ENCODE measurements at regions not wholly inside any gene's neighbourhood (a gene's known extent, or its start where the extent isn't known, plus 50 kb on each side); places are given as distances from the start of the nearest gene placed in this dataset.

DNA sequence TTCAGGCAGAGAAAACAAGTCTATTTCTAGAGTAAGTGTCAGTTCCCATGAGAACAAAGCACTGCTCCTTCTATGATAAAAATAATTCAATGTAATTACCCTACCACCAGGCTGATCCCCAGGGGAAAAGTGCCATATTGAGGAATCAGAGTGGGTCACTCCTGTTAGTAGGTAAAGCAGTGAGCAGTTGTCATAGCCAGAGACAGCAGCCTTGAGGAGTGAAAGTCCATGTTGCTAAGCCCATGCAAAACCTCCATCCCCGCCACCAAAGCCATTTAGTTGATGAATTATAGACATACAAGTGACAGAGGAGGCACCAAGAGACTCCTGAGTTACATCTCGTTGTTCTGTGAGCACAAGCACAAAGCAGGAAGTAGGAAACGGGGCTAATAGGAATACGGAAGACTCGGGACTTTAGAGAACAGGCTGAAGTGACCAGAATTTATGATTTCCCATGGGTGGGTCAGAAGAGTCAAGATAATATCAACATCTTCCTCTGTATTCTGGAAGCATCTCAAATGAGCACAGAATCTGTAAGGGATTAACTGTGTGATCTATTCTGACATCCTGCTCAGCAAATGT, 197.9 kb downstream of the MAFB start:
- DNase-seq (ENCODE audit: low read depth) = no peak

DNA sequence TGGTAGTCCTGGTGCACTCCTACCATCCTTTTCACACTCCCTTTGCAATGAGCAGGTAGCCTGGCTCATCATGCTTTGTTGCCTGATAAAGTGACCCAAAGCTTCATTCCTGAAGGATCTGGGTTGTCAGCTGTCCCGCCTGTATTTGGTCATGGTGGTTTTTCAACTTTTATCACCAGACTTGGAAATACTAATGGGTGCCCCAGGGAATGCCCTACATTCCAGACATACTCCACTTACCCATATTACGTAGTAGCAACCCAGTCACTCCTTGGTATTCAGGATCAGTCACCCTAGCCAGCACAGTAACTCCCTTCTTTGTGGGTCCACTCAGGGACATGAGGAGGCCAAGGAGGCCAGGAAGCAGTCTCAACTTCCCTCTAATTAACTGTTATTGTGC, 199.2 kb downstream of the MAFB start:
- no peak for DNase-seq (ENCODE audit: low read depth)

DNA sequence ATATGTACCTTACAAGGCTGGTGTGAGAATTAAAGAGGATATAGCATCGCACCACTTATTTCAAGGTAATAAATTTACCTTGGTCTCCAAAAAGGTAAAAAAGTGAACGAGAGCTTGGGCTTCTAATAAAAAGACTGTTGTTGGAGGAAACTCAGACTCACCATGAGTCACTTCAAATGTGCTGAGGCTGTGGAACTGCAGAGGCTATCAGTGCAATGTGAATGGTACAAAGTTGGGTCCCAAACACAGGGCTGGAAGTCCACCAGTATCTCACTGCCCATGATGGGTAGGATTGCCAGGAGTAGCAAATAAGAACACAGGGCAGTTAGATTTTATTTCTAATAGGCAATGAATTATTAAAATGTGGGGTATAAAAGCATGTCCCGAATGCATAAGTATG, 200.6 kb downstream of the MAFB start:
- no peak for DNase-seq (ENCODE audit: low read depth)

DNA sequence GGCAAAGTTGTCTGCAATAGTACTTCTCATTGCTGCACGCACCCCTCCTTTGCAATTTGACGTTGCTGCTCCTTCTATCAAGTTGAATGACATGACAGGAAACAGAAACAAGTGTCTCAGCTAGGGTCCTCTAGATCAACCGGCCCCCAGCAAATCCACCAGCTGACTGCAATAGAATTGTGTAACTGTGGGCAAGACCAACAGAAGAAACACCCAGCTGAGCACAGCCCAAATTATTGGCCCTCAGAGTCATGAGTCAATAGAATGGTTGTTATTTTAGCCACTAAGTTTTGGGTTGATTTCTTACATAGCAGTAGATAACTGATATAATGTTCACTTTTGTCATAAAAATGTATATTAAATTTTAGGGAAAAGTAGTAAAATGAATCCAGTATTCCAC, 202.7 kb downstream of the MAFB start:
- no peak for DNase-seq (ENCODE audit: low read depth)

DNA sequence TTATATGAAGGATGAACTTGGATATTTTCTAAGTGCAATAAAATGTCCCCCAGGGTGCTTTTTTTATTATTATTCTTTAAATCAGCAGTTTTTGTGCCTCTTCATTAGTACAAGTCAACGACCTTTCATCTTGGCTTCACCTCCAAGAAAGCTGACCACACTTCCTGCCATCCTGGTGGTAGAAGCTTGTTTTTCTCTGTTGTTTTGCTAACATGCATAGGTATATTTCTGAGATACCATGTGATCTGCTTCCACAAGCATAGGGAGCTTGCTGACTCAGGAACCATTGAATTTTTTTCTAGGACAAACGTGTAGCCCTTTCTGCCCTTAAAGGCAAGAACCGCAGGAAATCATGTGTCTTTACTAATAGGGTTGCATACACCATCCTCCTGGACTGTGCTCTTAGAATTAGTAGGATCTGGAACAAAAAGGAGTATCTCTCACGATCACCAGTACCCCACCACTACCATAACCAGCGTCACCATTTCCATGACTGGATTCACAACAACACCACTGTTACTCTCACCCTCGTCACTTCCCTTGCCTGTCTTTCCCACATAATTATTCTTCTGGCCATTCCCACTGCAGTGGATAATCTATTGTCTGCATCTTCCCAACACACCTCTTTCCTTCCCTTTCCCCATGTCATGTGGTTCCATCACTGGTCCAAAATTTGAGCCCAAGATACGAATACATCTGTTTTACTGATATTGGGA, 207.1 kb downstream of the MAFB start:
- no peak for DNase-seq (ENCODE audit: low read depth)

DNA sequence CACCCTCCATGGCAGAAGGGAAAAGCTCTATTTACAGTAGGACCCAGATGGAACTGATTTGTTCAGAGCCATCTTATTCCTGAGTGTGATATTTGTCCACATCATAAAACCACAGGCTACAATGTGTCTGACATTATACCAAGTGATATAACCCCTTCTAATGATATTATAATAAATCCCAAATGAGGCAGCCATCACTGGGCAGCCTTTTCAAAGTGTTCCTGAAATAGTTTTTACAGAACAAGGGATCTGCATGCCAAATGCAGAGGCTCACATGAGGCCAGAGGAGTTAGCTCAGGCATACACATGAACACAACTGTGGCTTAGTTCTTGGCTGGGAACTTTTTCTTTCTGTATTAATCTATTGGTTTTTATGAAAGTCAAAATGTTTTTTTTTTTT, 207.7 kb downstream of the MAFB start:
- DNase-seq (ENCODE audit: low read depth) = no peak

DNA sequence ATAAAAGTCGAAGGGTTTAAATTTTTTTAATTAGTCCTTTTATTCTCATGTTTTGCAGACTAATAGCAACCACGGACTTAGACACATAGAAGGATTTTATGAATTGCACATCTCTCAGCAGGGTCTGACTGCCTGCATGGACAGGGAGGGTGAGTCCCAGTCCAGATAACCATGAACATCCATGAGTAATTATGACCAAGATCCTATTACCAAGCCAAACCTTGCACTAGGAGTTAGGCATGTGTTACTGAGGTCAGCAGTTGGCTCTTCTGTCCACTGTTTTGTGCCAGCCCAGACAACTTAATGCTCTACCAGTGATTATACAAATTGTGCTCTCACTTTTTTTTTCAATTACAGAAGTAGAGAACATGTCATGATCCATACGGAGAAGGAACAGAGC, 211.2 kb downstream of the MAFB start:
- DNase-seq (ENCODE audit: low read depth) = no peak

DNA sequence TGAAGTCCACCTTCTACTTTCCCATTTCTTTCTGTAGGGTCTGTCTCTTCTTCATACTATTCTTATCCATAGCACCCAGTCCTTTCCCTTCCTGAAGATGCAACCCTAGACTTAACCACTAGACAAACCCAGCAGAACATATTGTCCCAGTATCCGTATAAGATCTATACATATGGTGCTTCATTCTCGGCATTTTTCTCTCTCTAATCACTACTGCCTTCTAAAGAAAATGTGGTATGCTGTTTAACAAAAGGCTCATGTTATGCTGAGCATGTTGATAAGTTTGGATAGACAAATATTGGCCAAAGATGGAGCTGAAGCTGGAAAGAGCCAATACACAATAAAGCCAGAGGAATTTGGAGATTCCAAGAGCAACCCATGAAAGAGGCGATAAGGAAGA, 212.6 kb downstream of the MAFB start:
- no peak for DNase-seq (ENCODE audit: low read depth)

DNA sequence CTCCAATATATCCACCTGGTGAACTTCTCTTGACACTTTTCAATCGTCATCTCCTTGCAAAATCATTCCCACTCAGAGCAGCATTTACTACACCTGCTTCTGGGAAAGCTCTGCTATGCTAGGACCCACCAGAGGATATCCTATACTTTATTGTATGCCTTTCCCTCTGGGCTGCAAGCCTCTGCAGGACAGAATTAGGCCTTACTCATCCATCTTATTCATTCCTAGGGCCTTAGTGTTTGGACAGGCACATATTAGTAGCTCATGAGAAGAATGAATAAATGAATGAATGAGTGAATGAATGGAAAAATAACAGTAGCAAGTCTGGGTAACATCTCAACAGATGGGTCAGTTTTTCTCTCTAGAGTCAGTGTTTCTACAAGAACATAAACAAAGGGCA, 216.1 kb downstream of the MAFB start:
- no peak for DNase-seq (ENCODE audit: low read depth)

DNA sequence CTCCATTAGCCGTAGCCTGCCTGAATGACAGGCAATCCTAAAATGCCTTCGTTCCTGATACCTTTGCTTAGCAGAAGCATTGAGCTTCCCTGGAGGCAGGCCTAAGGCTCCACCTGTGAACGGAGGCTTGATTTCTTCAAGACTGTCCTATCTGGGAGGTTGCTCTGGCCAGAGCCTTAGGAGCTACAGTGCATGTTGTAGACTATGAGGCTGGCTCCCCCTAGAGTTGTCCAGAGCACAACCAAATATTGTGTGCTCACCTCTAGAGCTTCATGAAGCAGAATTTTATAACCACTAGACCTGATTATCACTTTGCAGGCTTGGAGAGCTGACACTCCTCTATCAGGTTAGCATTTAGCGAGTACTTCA, 217.8 kb downstream of the MAFB start:
- DNase-seq (ENCODE audit: low read depth) = no peak

DNA sequence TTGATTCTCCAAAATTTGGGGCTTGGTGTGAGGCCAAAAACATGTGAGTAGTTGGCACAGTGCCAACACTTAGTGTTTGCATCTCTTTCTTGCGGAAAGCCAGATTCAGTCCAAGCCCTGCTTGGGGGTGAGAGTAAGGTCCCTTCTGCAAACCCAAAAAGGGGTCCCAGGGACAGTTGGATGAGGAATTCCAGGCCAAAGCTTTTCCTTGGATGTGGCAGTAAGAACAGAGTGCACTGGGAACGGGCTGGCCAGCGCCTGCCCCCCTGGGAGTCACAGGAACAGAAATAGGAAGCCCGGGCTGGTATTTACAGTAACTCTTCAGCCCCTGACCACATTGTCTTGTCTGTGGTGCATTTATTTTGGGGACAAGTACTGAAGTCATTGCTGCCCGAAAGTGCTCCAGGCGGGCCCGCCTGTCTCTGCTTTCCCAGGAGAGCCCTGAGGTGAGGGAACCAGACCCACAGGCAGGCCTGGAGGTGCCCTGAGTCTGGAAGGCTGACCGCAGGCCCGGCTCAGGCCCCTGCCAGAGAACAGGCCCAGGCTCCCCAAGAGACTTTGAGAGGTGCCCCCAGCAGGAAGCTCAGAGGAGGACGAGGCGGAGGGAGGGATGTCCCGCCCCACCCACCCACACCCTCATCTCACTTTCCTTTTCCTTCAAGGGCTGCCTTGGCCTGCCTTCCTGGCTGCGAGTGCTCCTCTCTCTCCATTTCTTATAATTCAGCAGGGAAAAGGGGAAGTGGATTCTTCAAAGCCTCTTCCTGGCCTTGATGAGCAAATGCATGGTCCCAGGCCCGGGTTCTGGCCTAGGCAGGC, 218.4 kb downstream of the MAFB start:
- no peak for DNase-seq (ENCODE audit: low read depth)

DNA sequence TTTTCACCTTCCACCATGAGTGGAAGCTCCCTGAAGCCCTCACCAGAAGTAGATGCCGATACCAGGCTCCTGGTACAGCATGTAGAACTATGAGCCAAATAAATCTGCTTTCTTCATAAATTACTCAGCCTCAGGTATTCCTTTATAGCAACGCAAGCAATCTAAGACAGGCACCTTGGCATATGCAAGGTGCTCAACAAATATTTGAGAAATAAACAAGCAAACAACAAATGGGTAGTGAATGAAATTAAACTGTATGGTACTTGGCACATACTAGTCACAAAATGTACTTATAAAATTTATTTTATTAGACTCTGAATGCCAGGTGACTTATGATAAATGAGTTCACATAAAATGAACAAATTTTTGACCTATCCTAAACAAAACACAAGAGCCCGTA, 220.3 kb downstream of the MAFB start:
- DNase-seq (ENCODE audit: low read depth) = no peak

DNA sequence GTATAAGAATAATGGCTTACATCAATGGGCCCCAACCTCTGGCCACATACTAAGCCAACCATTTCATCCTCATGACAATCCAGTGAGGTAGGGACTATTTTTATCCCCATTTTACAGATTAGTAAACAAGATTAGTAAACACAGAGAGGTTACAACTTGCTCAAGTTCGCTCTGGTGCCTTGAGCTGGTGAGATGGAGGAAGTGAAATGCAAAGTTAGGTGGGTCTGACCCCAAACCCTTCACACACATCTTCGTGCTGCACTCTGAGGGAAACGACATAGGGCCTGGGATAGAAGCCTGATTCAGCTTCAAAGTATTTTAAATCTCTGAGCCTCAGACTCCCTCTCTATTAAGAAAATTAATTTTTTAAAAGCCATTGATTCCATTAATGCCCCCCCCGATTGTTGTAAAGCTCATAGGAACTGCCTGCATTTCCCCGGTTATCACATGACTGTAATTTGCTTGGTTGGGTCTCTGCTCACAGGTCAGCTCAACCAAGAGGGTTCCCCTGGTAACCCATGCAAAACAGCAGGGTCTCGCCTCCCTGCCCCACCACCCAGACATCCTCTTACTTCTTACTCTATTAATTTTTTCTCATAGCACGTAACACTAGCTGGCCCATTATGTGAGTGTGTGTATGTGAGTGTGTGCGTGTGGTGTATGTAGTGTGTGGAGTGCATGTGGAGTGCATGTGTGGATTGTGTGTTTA, 221.2 kb downstream of the MAFB start:
- no peak for DNase-seq (ENCODE audit: low read depth)

DNA sequence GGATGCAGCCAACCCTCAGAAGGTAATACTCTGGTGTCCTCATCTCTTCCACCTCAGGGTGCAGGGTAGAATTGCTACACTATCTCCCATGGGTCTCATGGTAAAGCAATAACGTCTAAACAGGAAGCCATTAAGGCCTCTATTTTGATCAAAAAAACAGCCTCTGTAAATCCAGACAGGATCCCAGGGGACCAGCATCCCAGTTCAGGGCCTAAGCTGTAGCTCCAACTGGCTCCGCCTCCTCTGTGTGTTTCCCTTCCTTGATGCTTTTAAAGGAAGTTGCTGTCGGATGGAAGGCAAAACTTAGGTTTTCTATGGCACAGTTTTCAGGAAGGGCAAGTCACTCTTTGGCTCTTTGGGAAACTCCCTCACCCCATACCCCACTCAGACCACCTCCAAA, 222.0 kb downstream of the MAFB start:
- DNase-seq (ENCODE audit: low read depth) = no peak

DNA sequence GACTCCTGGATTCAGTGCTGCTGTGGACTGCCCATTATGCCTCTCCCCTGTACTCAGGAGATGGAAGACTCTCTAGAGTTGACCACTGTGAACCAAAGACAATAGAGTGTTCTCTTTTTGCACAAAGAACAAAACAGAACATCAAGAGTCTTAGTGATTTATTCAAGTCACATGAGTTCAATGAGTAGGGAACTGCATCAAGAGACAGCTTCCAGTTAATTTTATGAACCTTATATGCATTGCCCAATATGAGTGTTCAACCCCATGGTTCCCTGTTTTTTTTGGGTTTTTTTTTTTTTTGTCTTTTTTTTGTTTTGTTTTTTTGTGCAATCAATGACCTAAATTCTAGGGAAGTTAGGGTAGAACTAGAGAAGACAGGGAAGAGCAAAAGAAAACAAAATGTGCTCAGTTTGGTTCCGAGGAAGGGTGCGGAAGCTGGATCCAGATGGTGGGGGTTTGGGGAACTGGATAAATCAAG, 224.3 kb downstream of the MAFB start:
- DNase-seq (ENCODE audit: low read depth) = no peak

DNA sequence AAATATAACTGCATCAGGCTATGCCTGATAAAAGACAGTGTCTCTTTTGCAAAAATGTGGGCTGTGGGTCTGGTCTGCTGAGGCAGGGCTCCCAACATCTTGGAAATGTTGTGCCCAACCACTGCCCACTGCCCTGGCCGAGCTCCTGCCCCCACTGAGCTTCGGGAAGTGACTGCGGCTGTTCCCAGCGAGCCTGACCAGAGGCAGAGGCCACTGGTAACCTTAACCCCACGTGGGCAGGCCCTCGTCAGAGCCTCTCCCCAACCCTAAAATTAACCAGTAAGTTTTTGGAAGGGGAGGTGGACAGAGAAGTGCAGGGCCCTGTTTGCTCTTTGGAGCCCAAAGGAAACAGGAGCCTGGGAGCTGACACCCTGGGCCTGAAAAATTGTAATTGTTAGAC, 225.9 kb downstream of the MAFB start:
- no peak for DNase-seq (ENCODE audit: low read depth)

DNA sequence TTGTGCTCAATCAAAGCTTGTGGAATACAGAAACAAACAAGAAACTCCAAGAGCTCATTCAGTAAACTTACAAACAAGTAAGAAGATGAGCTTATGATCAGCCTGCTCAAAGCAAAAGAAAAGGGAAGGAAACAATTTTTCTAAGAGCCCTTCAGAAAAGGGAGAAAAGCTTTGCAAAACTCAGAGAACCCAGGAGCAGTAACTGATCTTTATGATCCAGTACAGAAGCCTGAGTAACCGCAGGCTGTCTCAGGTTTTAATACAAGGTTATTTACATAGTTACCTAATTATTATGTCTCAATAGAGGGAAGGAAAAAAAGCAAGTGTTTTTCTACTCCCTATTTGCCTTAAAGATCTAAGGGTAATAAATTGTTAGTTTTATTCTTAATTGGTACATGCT, 226.5 kb downstream of the MAFB start:
- DNase-seq (ENCODE audit: low read depth) = no peak

DNA sequence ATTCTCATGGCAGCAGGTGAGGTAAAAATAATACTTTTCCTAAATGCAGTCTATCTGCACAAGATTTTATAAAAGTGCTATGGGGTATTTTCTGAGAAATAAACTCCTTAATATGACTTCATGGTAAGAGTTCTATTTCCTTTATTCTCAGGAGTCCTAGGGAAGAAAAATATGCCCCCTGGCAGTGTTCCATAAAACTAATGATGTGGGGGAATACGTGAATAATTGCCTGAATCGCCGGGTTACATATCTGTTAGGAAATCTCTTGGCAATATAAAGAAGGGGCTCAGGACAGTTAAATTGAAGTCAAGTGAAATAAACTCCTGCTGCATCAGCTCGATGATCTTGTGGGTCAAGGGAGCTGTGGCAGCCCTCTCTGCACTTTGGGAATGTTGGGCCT, 229.7 kb downstream of the MAFB start:
- no peak for DNase-seq (ENCODE audit: low read depth)

DNA sequence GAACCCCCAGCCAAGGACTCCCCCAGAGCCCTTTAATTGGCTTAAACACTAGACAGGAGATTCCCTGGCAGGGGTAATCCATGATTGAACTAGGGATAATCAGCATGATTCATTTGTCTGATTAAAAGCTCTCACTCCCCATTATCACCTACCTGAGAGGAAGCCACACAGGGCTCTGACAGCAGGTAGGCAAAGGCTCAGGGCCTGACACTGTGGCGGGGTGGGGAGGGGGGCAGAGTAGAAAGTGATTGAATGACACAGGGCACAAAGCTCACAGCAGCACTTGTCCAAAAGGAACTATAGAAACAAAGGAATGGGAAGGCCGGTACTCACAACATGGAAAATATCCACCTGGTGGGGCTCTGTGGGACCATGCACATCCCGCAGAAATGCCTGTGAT, 231.6 kb downstream of the MAFB start:
- DNase-seq (ENCODE audit: low read depth) = no peak

DNA sequence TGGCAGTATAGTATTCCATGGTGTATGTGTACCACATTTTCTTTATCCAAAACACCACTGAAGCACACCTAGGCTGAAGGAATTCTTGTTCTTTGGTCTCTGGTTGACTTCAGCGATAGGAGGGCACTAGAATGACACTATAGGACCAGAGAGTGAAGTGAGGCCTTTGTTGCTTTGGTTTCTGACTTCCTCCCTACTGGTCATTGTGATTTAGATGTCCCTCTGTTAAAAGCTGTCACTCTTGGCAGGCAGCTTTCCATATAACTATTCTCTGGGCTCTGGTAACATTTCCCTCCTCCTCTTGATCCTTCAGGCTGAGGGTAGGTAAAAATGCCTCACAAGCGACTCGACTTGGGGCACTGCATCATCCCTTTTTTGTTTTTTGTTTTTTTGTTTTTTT, 236.3 kb downstream of the MAFB start:
- no peak for DNase-seq (ENCODE audit: low read depth)

DNA sequence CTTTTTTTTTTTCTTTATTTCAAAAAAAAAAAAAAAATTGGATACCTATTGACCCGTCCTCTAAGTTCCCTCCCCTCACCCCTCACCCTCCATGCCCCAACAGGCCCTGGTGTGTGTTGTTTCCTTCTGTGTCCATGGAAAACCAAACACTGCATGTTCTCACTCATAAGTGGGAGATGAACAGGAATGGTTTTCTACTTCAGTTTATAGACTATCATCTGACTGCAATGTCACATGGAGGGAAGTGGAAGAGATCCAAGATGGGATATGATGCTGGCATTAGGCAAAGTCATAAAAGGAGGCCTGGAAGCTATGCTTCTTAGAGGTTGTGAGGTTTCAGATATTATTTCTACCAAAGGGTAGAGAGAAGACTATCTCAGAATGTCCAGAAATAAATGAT, 237.5 kb downstream of the MAFB start:
- DNase-seq (ENCODE audit: low read depth) = no peak

DNA sequence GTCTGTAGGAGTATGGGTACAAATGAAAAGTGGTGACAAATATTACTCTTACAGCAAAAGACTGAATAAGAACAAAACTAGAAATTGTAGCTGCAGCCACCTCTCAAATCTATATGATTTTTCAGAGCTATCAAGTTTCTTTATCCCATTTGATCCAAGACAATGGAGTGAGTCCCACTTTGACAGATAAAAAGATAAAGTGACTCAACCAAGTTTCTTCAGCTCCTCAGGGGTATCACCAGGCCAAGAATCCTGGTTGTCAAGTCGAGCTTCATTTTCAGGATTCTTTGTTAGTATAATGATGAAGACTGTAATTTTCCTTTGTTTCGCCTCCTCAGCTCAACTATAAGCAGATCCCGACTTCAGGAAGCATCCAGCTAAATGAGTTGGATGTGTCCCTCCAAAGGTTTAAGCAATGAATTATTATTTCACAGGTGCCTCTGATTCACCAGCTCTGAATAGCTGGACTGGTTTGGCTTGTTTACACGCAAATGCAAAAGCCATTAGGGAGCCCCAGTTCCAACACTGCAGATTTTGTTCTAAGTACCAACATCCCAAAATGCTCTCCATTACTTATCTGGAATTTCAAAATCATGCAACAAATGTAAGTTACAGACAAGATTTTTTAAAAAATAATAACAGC, 238.9 kb downstream of the MAFB start:
- no peak for DNase-seq (ENCODE audit: low read depth)

All from activated T-helper 1 cell treated with Interleukin-2 at 50 U/mL for 16 hours (primary cell).